ENCODE measurements at regions not wholly inside any gene's neighbourhood (a gene's known extent, or its start where the extent isn't known, plus 50 kb on each side); places are given as distances from the start of the nearest gene placed in this dataset.

GRCh38 chr12:98121963-98122362 is 393.4 kb upstream of the TMPO start:
- TF ChIP-seq CTCF (IDR thresholded peaks at IDR 0.05) (no peak), EZH2 (IDR thresholded peaks at IDR 0.05; ENCODE audit: borderline replicate concordance, insufficient read depth, low read depth, low read length, poor library complexity, severe bottlenecking) (no peak)
